IMR-90 (cell line): ENCODE measurements at regions not wholly inside any gene's neighbourhood (a gene's known extent, or its start where the extent isn't known, plus 50 kb on each side); places are given as distances from the start of the nearest gene placed in this dataset.
"Not testable (repeated sequence)": the region's sequence is repeated elsewhere in the genome, so short reads cannot be mapped to it uniquely, and the experiment has no call there.

ENCODE experiments used
- CEBPB ChIP-seq: IDR thresholded peaks from 2 replicates; pipeline ENCODE4 v1.6.1; 2012; ENCODE audit warnings: low read depth, low read length, improper control_type of control experiment
- MXI1 ChIP-seq: IDR thresholded peaks from 2 replicates; pipeline ENCODE4 v1.6.1; 2012; ENCODE audit warnings: low read depth, mild to moderate bottlenecking, low read length, moderate library complexity, borderline replicate concordance
- POLR2A ChIP-seq: IDR thresholded peaks from 2 replicates; pipeline ENCODE4 v1.6.1; 2012; ENCODE audit warnings: mild to moderate bottlenecking, low read depth, low read length
- TF ChIP-seq, protein P1 (sequence below): conservative IDR thresholded peaks from 2 replicates; pipeline ENCODE4 v1.5.1; 2012; ENCODE audit warnings: mild to moderate bottlenecking, low read depth, low read length, improper control_type of control experiment
- TF ChIP-seq, protein P2 (sequence below): fragments of 150-350 bp; IDR thresholded peaks from 2 replicates; pipeline ENCODE4 v1.6.1; 2017; ENCODE audit warnings: mild to moderate bottlenecking, antibody characterized with exemption, low read length, low read depth

DNA sequence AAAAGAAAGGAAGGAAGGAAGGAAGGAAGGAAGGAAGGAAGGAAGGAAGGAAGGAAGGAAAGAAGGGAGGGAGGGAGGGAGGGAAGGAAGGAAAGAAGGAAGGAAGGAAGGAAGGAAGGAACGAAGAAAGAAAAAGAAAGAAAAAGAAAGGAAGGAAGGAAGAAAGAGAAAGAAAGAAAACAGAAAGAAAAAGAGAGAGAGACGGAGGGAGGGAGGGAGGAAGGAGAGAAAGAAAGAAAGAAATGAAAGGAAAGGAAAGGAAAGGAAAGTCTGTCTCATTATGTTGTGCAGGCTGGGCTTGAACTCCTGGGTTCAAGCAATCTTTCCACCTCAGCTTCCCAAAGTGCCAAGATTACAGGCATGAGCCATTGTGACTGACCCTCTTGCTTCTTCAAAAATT lies 118.9 kb downstream of the ADSS2 start:
- not testable (repeated sequence) for TF ChIP-seq POLR2A, CEBPB, MXI1
- TF ChIP-seq, protein P1, sequence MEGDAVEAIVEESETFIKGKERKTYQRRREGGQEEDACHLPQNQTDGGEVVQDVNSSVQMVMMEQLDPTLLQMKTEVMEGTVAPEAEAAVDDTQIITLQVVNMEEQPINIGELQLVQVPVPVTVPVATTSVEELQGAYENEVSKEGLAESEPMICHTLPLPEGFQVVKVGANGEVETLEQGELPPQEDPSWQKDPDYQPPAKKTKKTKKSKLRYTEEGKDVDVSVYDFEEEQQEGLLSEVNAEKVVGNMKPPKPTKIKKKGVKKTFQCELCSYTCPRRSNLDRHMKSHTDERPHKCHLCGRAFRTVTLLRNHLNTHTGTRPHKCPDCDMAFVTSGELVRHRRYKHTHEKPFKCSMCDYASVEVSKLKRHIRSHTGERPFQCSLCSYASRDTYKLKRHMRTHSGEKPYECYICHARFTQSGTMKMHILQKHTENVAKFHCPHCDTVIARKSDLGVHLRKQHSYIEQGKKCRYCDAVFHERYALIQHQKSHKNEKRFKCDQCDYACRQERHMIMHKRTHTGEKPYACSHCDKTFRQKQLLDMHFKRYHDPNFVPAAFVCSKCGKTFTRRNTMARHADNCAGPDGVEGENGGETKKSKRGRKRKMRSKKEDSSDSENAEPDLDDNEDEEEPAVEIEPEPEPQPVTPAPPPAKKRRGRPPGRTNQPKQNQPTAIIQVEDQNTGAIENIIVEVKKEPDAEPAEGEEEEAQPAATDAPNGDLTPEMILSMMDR: not testable (repeated sequence)
- TF ChIP-seq, protein P2, sequence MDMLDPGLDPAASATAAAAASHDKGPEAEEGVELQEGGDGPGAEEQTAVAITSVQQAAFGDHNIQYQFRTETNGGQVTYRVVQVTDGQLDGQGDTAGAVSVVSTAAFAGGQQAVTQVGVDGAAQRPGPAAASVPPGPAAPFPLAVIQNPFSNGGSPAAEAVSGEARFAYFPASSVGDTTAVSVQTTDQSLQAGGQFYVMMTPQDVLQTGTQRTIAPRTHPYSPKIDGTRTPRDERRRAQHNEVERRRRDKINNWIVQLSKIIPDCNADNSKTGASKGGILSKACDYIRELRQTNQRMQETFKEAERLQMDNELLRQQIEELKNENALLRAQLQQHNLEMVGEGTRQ: not testable (repeated sequence)
